ENCODE measurements at regions not wholly inside any gene's neighbourhood (a gene's known extent, or its start where the extent isn't known, plus 50 kb on each side); places are given as distances from the start of the nearest gene placed in this dataset.

DNA sequence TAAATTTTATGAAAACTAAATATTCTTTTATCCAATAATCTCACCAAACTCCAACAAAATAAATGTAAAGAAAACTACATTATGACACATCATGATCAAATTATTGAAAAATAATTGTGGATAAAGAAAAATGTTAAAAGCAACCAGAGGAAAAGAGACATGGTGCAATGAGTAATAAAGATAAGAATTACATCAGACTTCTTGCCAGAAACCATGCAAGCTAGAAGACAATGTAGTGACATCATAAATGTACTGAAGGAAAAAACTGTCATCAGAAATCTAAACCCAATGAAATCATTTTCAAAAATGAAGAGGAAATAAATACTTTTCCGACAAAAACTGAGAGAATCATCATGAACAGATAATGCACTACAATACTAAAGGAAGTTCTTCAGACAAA is 135.9 kb upstream of the EOLA2 start:
- Histone ChIP-seq H3K9me3 (ENCODE audit: severe bottlenecking) (peaks cover 5% of the 10 kb centered on the region), H3K27me3 (ENCODE audit: insufficient read depth, low read depth, severe bottlenecking) (peaks cover 10% of the 10 kb centered on the region), H3K36me3 (no peaks in the 10 kb centered on the region), H3K4me3 (ENCODE audit: low read depth, low read length) (no peak overlapping the region), H3K27ac (no peak overlapping the region)
- no peak for DNase-seq
- TF ChIP-seq, protein P1, sequence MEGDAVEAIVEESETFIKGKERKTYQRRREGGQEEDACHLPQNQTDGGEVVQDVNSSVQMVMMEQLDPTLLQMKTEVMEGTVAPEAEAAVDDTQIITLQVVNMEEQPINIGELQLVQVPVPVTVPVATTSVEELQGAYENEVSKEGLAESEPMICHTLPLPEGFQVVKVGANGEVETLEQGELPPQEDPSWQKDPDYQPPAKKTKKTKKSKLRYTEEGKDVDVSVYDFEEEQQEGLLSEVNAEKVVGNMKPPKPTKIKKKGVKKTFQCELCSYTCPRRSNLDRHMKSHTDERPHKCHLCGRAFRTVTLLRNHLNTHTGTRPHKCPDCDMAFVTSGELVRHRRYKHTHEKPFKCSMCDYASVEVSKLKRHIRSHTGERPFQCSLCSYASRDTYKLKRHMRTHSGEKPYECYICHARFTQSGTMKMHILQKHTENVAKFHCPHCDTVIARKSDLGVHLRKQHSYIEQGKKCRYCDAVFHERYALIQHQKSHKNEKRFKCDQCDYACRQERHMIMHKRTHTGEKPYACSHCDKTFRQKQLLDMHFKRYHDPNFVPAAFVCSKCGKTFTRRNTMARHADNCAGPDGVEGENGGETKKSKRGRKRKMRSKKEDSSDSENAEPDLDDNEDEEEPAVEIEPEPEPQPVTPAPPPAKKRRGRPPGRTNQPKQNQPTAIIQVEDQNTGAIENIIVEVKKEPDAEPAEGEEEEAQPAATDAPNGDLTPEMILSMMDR (IDR thresholded peaks at IDR 0.05; ENCODE audit: low read depth, low read length): no peak

DNA sequence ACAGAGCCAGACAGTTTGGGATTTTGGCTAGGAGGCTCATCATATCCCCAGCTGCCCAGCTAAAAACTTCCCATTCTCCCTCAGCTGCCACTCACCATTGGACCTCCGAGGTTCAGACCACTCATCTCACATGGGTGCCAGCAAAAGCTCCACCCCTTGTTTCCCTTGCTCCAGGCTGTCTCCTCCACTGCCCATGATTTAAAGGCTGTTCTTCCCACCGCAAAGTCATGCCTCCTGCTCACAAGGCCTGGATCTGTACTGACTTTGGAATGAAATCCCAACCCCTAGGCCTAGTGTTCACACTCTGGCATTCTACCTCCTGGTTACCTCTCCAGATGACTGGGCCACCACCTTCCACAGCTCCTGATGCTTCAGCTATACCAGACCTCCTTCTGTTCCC is 142.2 kb upstream of the EOLA2 start:
- Histone ChIP-seq H3K4me3 (ENCODE audit: low read depth, low read length) (no peak overlapping the region), H3K36me3 (no peaks in the 10 kb centered on the region), H3K27ac (no peak overlapping the region), H3K9me3 (ENCODE audit: severe bottlenecking) (peaks cover 5% of the 10 kb centered on the region), H3K27me3 (ENCODE audit: insufficient read depth, low read depth, severe bottlenecking) (peaks cover 16% of the 10 kb centered on the region)
- no peak for DNase-seq
- TF ChIP-seq, protein P1 (IDR thresholded peaks at IDR 0.05; ENCODE audit: low read depth, low read length): no peak

DNA sequence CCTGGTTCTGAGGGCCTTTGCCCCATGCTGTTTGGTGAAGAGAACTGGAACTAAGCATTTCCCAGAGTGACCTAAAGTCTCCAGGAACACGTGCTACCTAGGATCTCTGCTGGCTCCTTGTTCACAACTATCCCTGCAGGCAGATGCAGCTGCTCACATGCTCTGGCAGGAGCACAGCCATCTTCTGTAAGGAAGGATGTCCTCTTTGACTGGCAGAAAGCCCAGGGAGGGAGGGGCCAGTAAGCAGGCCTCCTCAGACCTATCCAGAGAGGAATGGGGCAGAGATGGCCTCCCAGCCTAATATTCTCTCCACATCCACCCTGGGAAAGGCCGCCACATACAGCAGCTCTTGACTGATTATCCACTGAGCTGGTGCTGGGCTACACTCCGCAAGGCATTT is 142.8 kb upstream of the EOLA2 start:
- no peak overlapping the region for H3K4me3 ChIP-seq (ENCODE audit: low read depth, low read length)
- TF ChIP-seq, protein P1 (IDR thresholded peaks at IDR 0.05; ENCODE audit: low read depth, low read length): no peak
- DNase-seq: no peak
- H3K27me3 ChIP-seq (ENCODE audit: insufficient read depth, low read depth, severe bottlenecking): peaks cover 19% of the 10 kb centered on the region
- H3K27ac ChIP-seq: no peak overlapping the region
- H3K9me3 ChIP-seq (ENCODE audit: severe bottlenecking): peaks cover 5% of the 10 kb centered on the region
- no peaks in the 10 kb centered on the region for H3K36me3 ChIP-seq

GRCh38 chrX:150084496-150085229 is 146.4 kb upstream of the EOLA2 start:
- H3K27ac ChIP-seq: no peak overlapping the region
- TF ChIP-seq, protein P1 (IDR thresholded peaks at IDR 0.05; ENCODE audit: low read depth, low read length): no peak
- H3K9me3 ChIP-seq (ENCODE audit: severe bottlenecking): no peaks in the 10 kb centered on the region
- DNase-seq: no peak
- peaks cover 33% of the 10 kb centered on the region for H3K27me3 ChIP-seq (ENCODE audit: insufficient read depth, low read depth, severe bottlenecking)
- H3K36me3 ChIP-seq: no peaks in the 10 kb centered on the region
- H3K4me3 ChIP-seq (ENCODE audit: low read depth, low read length): no peak overlapping the region

DNA sequence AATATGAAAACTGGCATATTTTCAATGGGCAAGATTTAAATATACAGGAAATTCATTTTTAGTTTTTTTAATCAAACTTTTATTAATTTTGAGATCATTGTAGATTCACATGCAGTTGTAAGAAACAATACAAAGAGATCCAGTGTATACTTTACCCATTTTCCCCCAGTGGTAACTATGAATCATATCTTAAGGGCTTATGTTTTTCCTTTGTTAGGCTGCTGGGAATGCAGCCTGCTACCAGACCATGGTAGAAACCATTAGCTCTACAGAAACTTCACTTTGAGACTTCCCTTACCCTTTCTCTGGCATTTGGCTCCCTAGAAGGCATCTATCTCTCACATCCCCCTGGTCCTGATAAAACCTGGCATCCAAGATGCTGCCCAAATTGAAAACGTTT is 147.6 kb upstream of the EOLA2 start:
- Histone ChIP-seq H3K9me3 (ENCODE audit: severe bottlenecking) (no peaks in the 10 kb centered on the region), H3K27ac (no peak overlapping the region), H3K4me3 (ENCODE audit: low read depth, low read length) (no peak overlapping the region), H3K36me3 (no peaks in the 10 kb centered on the region), H3K27me3 (ENCODE audit: insufficient read depth, low read depth, severe bottlenecking) (peaks cover 39% of the 10 kb centered on the region)
- TF ChIP-seq, protein P1 (IDR thresholded peaks at IDR 0.05; ENCODE audit: low read depth, low read length): no peak
- no peak for DNase-seq

GRCh38 chrX:150086371-150086770 is 148.1 kb upstream of the EOLA2 start:
- no peak overlapping the region for H3K27ac ChIP-seq
- no peak for DNase-seq
- H3K36me3 ChIP-seq: no peaks in the 10 kb centered on the region
- H3K9me3 ChIP-seq (ENCODE audit: severe bottlenecking): no peaks in the 10 kb centered on the region
- H3K4me3 ChIP-seq (ENCODE audit: low read depth, low read length): no peak overlapping the region
- TF ChIP-seq, protein P1 (IDR thresholded peaks at IDR 0.05; ENCODE audit: low read depth, low read length): no peak
- peaks cover 37% of the 10 kb centered on the region for H3K27me3 ChIP-seq (ENCODE audit: insufficient read depth, low read depth, severe bottlenecking)

Data from WERI-Rb-1 (cell line).